ENCODE measurements at regions not wholly inside any gene's neighbourhood (a gene's known extent, or its start where the extent isn't known, plus 50 kb on each side); places are given as distances from the start of the nearest gene placed in this dataset.
A peak's percentile ranks its signal among the peaks of the same experiment; 100 is the strongest.

DNA sequence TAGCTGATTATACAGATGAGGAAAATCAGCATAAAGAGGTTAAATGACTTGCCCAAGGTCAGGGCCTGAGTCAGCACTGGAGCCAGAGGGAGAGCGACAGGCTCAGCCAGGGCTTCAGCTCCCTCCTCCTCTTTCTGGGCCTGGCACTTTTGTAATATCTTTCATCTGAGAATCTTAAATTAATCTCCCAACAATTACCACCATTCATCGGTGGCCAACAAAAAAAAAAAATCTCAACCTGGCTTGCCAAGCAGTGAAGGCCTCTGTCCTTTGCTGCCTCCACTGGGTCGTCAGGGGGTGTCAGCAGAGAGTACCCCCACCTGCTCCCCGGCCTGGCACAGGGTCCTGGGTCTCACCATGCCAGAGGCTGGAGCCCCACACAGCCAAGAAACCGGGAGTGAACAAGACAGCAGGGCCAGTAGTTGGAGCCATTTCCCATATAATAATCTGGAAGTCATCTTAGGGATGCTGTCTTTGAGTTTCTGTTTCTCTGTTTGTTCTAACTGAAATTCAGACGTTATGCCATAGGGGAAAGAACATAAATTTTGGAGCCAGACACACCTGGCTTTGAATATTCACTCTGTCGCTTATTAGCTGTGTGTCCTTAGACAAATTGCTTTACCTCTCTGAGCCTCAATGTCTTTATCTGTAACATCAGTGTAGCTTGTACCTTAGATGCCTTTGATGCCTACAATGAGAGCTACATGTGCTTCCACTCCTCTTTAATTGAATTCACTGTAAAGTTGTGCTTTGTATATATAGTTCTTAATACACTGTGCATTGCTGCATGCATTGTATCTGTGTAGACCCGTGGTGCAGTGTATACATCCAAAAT, 299.9 kb upstream of the MSX2 start:
- 53% methylated on average over 4 of the region's 8 CpGs for WGBS (ENCODE audit: insufficient coverage)
- no peak overlapping the region for H3K4me3 ChIP-seq (ENCODE audit: low read length)
- peaks cover under 1% of the 10 kb centered on the region for H3K27me3 ChIP-seq (ENCODE audit: control insufficient read depth, insufficient read depth, low read length)
- peak overlapping the region; percentile 78 for H3K27ac ChIP-seq (ENCODE audit: low read length)
- peak; percentile 66 for DNase-seq
- no peaks in the 10 kb centered on the region for H3K36me3 ChIP-seq (ENCODE audit: control insufficient read depth, insufficient read depth, low read length)
- no peaks in the 10 kb centered on the region for H3K9me3 ChIP-seq (replicated peaks; ENCODE audit: control insufficient read depth, low read depth, low read length)
- H3K4me1 ChIP-seq (ENCODE audit: control insufficient read depth, insufficient read depth, low read length) = peaks cover 29% of the 10 kb centered on the region

- no peak for DNase-seq
- 41% methylated on average over 5 of the region's 6 CpGs for WGBS (ENCODE audit: insufficient coverage)
- no peaks in the 10 kb centered on the region for H3K27me3 ChIP-seq (ENCODE audit: control insufficient read depth, insufficient read depth, low read length)
- H3K9me3 ChIP-seq (replicated peaks; ENCODE audit: control insufficient read depth, low read depth, low read length) = no peaks in the 10 kb centered on the region
- H3K4me1 ChIP-seq (ENCODE audit: control insufficient read depth, insufficient read depth, low read length) = peaks cover 29% of the 10 kb centered on the region
- no peak overlapping the region for H3K4me3 ChIP-seq (ENCODE audit: low read length)
- no peaks in the 10 kb centered on the region for H3K36me3 ChIP-seq (ENCODE audit: control insufficient read depth, insufficient read depth, low read length)
- no peak overlapping the region for H3K27ac ChIP-seq (ENCODE audit: low read length)
These were observed 299.0 kb upstream of the MSX2 start for GRCh38 chr5:174425271-174425963.

DNA sequence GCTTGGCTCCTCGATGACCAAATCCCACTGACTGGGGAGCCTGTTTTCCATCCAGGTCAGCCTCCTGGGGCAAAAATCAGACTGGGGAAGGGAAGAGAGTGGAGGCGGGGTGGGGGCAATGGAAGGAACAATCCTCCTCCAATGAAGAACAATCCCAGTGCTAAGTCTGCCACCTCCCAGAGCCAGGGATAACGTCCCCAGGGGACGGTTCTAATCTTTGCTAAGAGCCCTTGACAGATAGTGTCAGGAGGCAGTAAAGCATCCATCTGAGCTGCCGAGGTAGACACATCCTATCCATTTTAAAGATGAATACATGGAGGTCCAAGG, 298.5 kb upstream of the MSX2 start:
- no peaks in the 10 kb centered on the region for H3K9me3 ChIP-seq (replicated peaks; ENCODE audit: control insufficient read depth, low read depth, low read length)

DNA sequence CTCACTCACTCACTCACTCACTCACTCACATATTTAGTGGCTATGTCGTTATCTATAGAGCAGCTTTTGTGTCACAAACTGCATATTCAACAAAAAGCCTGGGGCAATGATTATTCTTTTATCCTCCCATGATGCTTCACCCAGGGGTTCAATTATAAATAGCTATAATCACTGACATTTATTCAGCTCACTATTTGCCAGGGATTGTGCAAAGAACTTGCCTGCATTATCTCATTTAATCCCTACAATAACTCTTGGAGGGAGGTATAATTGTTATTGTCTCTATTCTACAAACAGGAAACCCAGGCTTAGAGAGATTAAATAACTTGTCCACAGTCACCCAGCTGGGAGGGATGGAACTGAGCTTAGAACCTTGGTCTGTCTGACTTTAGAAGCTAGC, 298.0 kb upstream of the MSX2 start:
- peaks cover 3% of the 10 kb centered on the region for H3K27me3 ChIP-seq (ENCODE audit: control insufficient read depth, insufficient read depth, low read length)
- no peak for DNase-seq
- no peak overlapping the region for H3K4me3 ChIP-seq (ENCODE audit: low read length)
- no peaks in the 10 kb centered on the region for H3K36me3 ChIP-seq (ENCODE audit: control insufficient read depth, insufficient read depth, low read length)
- no peak overlapping the region for H3K27ac ChIP-seq (ENCODE audit: low read length)
- H3K4me1 ChIP-seq (ENCODE audit: control insufficient read depth, insufficient read depth, low read length) = peaks cover 29% of the 10 kb centered on the region
- H3K9me3 ChIP-seq (replicated peaks; ENCODE audit: control insufficient read depth, low read depth, low read length) = no peaks in the 10 kb centered on the region
- 80% methylated on average over 1 of the region's 1 CpG for WGBS (ENCODE audit: insufficient coverage)

More for the DNA sequence above, 298.5 kb upstream of the MSX2 start:
- DNase-seq = no peak
- peaks cover 29% of the 10 kb centered on the region for H3K4me1 ChIP-seq (ENCODE audit: control insufficient read depth, insufficient read depth, low read length)
- H3K4me3 ChIP-seq (ENCODE audit: low read length) = no peak overlapping the region
- no peak overlapping the region for H3K27ac ChIP-seq (ENCODE audit: low read length)
- WGBS (ENCODE audit: insufficient coverage) = 40% methylated on average over 2 of the region's 5 CpGs
- H3K27me3 ChIP-seq (ENCODE audit: control insufficient read depth, insufficient read depth, low read length) = peaks cover under 1% of the 10 kb centered on the region
- H3K36me3 ChIP-seq (ENCODE audit: control insufficient read depth, insufficient read depth, low read length) = no peaks in the 10 kb centered on the region

- Histone ChIP-seq H3K36me3 (ENCODE audit: control insufficient read depth, insufficient read depth, low read length) (no peaks in the 10 kb centered on the region), H3K27ac (ENCODE audit: low read length) (no peak overlapping the region), H3K4me3 (ENCODE audit: low read length) (no peak overlapping the region), H3K4me1 (ENCODE audit: control insufficient read depth, insufficient read depth, low read length) (peaks cover 29% of the 10 kb centered on the region), H3K9me3 (replicated peaks; ENCODE audit: control insufficient read depth, low read depth, low read length) (no peaks in the 10 kb centered on the region), H3K27me3 (ENCODE audit: control insufficient read depth, insufficient read depth, low read length) (peaks cover 3% of the 10 kb centered on the region)
- WGBS (ENCODE audit: insufficient coverage) = 55% methylated on average over 4 of the region's 4 CpGs
- DNase-seq = no peak
These were observed 297.5 kb upstream of the MSX2 start for GRCh38 chr5:174426851-174427250.

DNA sequence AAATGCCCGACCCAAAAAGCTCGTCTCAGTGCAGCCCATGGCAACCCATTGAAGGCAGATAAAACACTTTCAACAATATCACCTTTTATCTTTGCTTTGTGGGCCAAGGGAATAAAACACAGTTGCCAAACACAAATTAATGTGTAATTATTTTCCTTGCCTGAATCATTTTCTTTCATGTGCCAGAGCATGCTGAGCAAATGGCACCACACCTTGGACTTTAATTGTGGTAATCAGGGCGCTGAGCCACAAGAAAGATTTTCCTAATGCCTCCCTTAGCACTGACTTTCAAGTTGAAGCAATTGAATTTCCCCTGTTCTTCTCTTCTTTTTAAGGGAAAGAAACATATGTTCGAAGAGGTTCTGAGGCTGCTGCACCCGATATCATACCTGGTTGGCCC, 297.1 kb upstream of the MSX2 start:
- H3K4me3 ChIP-seq (ENCODE audit: low read length) = no peak overlapping the region
- H3K27ac ChIP-seq (ENCODE audit: low read length) = no peak overlapping the region
- WGBS (ENCODE audit: insufficient coverage) = 70% methylated on average over 3 of the region's 5 CpGs
- no peaks in the 10 kb centered on the region for H3K36me3 ChIP-seq (ENCODE audit: control insufficient read depth, insufficient read depth, low read length)
- peaks cover 3% of the 10 kb centered on the region for H3K27me3 ChIP-seq (ENCODE audit: control insufficient read depth, insufficient read depth, low read length)
- H3K9me3 ChIP-seq (replicated peaks; ENCODE audit: control insufficient read depth, low read depth, low read length) = no peaks in the 10 kb centered on the region
- H3K4me1 ChIP-seq (ENCODE audit: control insufficient read depth, insufficient read depth, low read length) = peaks cover 29% of the 10 kb centered on the region
- DNase-seq = no peak

DNA sequence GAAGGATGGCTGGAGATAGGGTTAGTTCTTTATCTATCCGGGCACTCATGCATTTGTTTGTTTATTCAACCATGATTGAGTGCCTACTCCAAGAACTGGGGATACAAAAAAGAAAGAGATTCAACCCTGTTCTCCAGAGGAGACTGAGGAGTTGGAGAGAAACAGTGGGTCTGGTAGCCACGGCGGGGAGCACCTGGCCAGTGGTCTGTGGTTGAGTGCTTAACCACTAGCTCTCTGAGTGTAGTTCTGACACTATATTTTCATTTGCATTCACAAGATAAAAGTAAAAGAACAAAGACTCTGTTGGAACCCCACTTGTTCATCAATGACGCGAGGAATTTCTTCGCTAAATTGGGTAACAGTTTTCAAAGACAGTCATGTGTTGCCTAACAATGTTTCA, 295.5 kb upstream of the MSX2 start:
- H3K27ac ChIP-seq (ENCODE audit: low read length) = no peak overlapping the region
- no peaks in the 10 kb centered on the region for H3K36me3 ChIP-seq (ENCODE audit: control insufficient read depth, insufficient read depth, low read length)
- no peak overlapping the region for H3K4me3 ChIP-seq (ENCODE audit: low read length)
- H3K27me3 ChIP-seq (ENCODE audit: control insufficient read depth, insufficient read depth, low read length) = peaks cover 3% of the 10 kb centered on the region
- peaks cover 20% of the 10 kb centered on the region for H3K4me1 ChIP-seq (ENCODE audit: control insufficient read depth, insufficient read depth, low read length)
- H3K9me3 ChIP-seq (replicated peaks; ENCODE audit: control insufficient read depth, low read depth, low read length) = no peaks in the 10 kb centered on the region
- 87% methylated on average over 3 of the region's 6 CpGs for WGBS (ENCODE audit: insufficient coverage)
- DNase-seq = no peak

GRCh38 chr5:174430940-174431339, 293.4 kb upstream of the MSX2 start:
- Histone ChIP-seq H3K27ac (ENCODE audit: low read length) (no peak overlapping the region), H3K9me3 (replicated peaks; ENCODE audit: control insufficient read depth, low read depth, low read length) (no peaks in the 10 kb centered on the region), H3K27me3 (ENCODE audit: control insufficient read depth, insufficient read depth, low read length) (peaks cover 3% of the 10 kb centered on the region), H3K36me3 (ENCODE audit: control insufficient read depth, insufficient read depth, low read length) (no peaks in the 10 kb centered on the region), H3K4me3 (ENCODE audit: low read length) (no peak overlapping the region), H3K4me1 (ENCODE audit: control insufficient read depth, insufficient read depth, low read length) (peaks cover 1% of the 10 kb centered on the region)
- no peak for DNase-seq
- WGBS (ENCODE audit: insufficient coverage) = 78% methylated on average over 1 of the region's 3 CpGs

GRCh38 chr5:174431504-174431903, 292.9 kb upstream of the MSX2 start:
- WGBS (ENCODE audit: insufficient coverage) = 71% methylated on average over 5 of the region's 7 CpGs
- H3K36me3 ChIP-seq (ENCODE audit: control insufficient read depth, insufficient read depth, low read length) = no peaks in the 10 kb centered on the region

DNA sequence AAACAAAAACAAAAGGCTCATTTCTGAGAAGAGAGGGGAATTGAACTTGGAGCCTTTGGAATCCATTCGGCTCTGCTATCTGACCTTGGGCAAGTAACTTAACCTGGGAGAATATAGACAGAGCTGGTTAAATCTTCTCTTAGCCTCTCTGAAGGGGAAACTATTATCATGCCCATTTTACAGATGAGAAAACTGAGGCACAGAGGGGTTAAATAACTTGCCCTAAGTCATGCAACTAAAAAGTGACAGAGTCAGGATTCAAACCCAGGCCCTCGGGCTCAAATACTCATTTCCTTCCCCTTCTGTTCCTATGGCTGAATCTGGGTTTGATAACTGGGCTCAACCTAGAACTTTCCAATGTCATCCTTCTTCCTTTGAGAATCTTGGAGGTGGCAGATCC, 291.3 kb upstream of the MSX2 start:
- no peak for DNase-seq
- Histone ChIP-seq H3K4me1 (ENCODE audit: control insufficient read depth, insufficient read depth, low read length) (peaks cover 8% of the 10 kb centered on the region), H3K9me3 (replicated peaks; ENCODE audit: control insufficient read depth, low read depth, low read length) (no peaks in the 10 kb centered on the region), H3K4me3 (ENCODE audit: low read length) (no peak overlapping the region), H3K36me3 (ENCODE audit: control insufficient read depth, insufficient read depth, low read length) (no peaks in the 10 kb centered on the region), H3K27me3 (ENCODE audit: control insufficient read depth, insufficient read depth, low read length) (peaks cover 3% of the 10 kb centered on the region), H3K27ac (ENCODE audit: low read length) (no peak overlapping the region)
- WGBS (ENCODE audit: insufficient coverage) = 80% methylated on average over 1 of the region's 2 CpGs

More at GRCh38 chr5:174431504-174431903, 292.9 kb upstream of the MSX2 start:
- no peak for DNase-seq
- no peaks in the 10 kb centered on the region for H3K9me3 ChIP-seq (replicated peaks; ENCODE audit: control insufficient read depth, low read depth, low read length)
- H3K27ac ChIP-seq (ENCODE audit: low read length) = no peak overlapping the region
- no peak overlapping the region for H3K4me3 ChIP-seq (ENCODE audit: low read length)
- H3K27me3 ChIP-seq (ENCODE audit: control insufficient read depth, insufficient read depth, low read length) = peaks cover 3% of the 10 kb centered on the region
- peaks cover under 1% of the 10 kb centered on the region for H3K4me1 ChIP-seq (ENCODE audit: control insufficient read depth, insufficient read depth, low read length)
